ENCODE measurements at regions not wholly inside any gene's neighbourhood (a gene's known extent, or its start where the extent isn't known, plus 50 kb on each side); places are given as distances from the start of the nearest gene placed in this dataset.

GRCh38 chr4:129345609-129346008 lies 249.7 kb downstream of the C4orf33 start:
- no peak for DNase-seq (ENCODE audit: low read depth in 2 of 2, low spot score in 1 of 2)

GRCh38 chr4:129346036-129346435 lies 250.1 kb downstream of the C4orf33 start:
- DNase-seq (ENCODE audit: low read depth in 2 of 2, low spot score in 1 of 2): no peak

- DNase-seq (ENCODE audit: low read depth in 2 of 2, low spot score in 1 of 2): no peak
These were observed 250.8 kb downstream of the C4orf33 start for GRCh38 chr4:129346734-129347133.

- no peak for DNase-seq (ENCODE audit: low read depth in 2 of 2, low spot score in 1 of 2)
These were observed 255.1 kb downstream of the C4orf33 start for GRCh38 chr4:129350834-129351721.

DNA sequence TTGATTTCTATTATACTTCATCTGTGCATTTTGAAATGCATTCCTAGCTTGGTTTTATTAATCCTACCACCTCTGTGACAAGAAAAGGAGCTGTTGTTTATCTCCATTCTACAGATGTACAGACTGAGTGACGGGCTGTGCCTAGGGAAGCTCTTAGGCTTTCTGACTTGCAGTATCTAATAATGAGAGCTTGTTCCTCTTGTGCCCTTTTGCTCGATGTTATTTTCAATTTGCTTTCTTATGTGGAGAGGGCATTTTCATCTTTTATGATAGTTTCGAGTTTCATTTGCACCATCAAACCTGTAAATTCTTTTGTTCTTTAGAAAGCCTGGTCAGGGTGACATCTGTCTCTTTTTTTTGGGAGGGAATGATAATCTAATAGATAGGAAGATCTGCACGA lies 256.5 kb downstream of the C4orf33 start:
- DNase-seq (ENCODE audit: low read depth in 2 of 2, low spot score in 1 of 2): no peak

DNA sequence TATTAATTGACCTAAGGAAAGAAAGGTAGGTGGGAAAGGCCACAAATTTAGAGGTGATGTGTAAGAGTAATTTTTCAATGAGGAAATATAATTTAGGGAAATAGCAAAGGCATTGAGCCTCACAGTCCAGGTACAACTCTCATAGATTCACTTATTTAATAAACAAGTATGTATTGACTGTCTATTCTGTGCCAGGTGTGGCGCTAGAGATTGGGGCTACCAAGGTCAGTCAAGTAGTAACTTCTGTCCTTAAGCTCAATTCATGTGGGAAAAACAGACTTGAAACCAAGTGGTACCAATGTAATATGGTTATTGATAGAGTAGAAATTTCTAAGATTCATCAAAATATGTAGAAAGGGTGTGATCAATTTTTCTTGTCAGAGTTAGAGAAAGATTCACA lies 257.5 kb downstream of the C4orf33 start:
- no peak for DNase-seq (ENCODE audit: low read depth in 2 of 2, low spot score in 1 of 2)

DNA sequence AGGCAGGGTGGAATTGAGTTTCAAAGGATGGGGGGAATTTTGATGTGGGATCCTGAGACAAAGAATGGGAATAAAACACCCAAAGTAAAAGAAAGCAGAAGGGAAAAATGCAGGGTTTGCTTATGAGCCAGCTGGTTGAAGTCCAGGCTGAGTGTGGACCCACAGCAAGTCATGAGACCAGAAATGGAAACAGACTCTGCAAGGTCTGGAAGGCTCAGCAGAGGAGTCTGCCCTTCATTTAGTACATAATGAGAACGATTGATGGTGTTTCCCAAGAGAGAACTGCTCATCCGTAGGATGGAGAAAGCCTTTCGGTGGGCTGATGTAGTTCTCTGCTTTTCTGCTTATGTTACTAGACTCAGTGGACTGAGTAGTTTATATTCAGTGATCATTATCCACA lies 259.1 kb downstream of the C4orf33 start:
- no peak for DNase-seq (ENCODE audit: low read depth in 2 of 2, low spot score in 1 of 2)

- DNase-seq (ENCODE audit: low read depth in 2 of 2, low spot score in 1 of 2): no peak
These were observed 259.6 kb downstream of the C4orf33 start for GRCh38 chr4:129355516-129355915.

GRCh38 chr4:129358571-129358970 lies 262.6 kb downstream of the C4orf33 start:
- DNase-seq (ENCODE audit: low read depth in 2 of 2, low spot score in 1 of 2): no peak

GRCh38 chr4:129359461-129359860 lies 263.5 kb downstream of the C4orf33 start:
- no peak for DNase-seq (ENCODE audit: low read depth in 2 of 2, low spot score in 1 of 2)

- DNase-seq (ENCODE audit: low read depth in 2 of 2, low spot score in 1 of 2): no peak
These were observed 266.8 kb downstream of the C4orf33 start for GRCh38 chr4:129362691-129363274.

DNA sequence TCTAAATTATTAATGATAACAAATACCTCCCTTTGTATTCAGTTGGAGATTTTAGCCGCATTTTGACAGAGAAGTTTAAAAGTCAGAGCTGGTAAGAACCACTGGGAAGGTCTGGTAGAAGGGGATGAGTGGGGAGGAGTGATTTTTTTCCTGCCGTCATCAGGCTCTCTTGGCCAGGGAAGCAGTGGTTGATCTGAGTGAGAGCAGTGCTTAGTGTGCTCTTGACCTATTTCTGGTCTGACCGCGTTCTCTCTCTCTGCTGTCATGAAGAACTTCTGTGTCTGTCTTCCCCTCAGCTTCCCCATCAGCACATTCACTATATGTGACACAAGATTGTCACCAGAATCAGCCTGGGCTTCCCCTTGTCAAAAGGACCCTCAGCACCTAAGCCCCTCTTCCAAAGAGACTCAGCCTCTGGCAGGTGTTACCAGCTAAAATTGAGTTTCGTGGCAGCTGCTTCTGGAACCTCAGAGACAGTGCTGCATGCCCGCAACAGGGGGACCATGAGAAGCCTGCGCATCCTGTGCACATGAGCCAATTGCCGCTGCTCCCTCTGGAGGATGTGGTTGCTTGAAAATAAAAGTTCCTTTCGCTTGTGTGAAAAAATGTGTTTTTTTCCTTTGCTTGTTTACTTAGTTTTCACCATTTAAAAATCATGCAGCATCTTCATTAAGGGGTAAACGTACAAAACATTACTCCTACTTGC lies 268.9 kb downstream of the C4orf33 start:
- DNase-seq (ENCODE audit: low read depth in 2 of 2, low spot score in 1 of 2): no peak

GRCh38 chr4:129369361-129370010 lies 273.5 kb downstream of the C4orf33 start:
- no peak for DNase-seq (ENCODE audit: low read depth in 2 of 2, low spot score in 1 of 2)

GRCh38 chr4:129371065-129371464 lies 275.1 kb downstream of the C4orf33 start:
- no peak for DNase-seq (ENCODE audit: low read depth in 2 of 2, low spot score in 1 of 2)

DNA sequence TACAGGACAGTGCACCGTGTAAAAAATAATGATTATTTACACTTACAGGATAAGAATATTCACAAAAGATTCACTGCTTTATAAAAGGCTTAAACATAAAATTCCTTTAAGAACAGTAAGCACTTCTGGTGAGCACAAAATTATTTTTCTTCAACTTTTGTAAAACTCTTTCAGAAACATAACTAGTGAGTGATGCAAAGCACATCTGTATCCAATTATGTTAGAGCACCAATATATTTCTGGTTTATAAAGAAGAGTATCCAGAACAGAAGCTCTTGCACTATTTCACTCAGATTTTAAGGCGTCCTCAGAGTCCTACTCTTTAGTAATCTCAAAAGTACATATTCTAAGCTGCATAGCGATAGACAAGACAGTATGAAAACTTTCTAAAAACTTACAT lies 276.0 kb downstream of the C4orf33 start:
- DNase-seq (ENCODE audit: low read depth in 2 of 2, low spot score in 1 of 2): no peak

GRCh38 chr4:129377131-129377845 lies 281.3 kb downstream of the C4orf33 start:
- no peak for DNase-seq (ENCODE audit: low read depth in 2 of 2, low spot score in 1 of 2)

DNA sequence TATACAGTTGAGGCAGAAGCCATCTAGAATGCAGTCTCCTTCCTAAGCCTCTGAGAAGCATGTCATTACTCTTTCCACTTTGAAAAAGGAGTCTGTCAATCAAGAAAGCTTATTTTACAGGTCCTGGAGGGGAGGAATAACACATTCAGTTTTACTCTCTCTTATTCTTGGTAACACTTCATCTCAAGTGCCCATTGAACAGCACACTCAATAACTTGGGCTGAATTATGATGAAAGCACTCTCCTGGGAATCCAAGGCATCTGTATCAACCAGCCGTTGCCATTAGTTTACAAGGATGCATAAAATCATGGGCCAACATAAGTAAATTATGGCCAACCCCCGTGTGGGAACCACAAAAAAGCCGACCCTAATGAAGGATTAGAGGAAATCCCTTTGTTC lies 282.4 kb downstream of the C4orf33 start:
- DNase-seq (ENCODE audit: low read depth in 2 of 2, low spot score in 1 of 2): no peak

GRCh38 chr4:129379429-129379828 lies 283.5 kb downstream of the C4orf33 start:
- no peak for DNase-seq (ENCODE audit: low read depth in 2 of 2, low spot score in 1 of 2)

GRCh38 chr4:129384974-129385373 lies 289.0 kb downstream of the C4orf33 start:
- DNase-seq (ENCODE audit: low read depth in 2 of 2, low spot score in 1 of 2): no peak

GRCh38 chr4:129387666-129388065 lies 291.7 kb downstream of the C4orf33 start:
- no peak for DNase-seq (ENCODE audit: low read depth in 2 of 2, low spot score in 1 of 2)

DNA sequence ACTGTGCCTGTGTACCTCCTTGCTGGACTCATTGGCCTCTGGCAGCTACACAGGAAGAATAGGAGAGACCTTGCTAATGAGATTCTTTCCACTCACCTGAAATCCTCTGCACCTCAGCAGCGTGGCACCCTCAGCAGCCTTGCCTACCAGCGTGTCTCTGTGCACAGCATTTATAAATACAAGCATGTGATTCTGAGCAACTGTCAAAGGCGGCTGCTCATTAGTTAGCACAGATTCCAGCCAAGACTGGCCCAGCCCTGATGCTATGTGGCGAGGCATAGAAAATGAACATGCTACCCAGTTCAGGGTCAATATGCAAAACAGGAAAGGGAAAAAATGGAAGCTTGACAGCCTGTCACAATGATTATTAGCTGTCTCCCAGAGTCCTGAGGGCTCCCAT lies 298.0 kb downstream of the C4orf33 start:
- DNase-seq (ENCODE audit: low read depth in 2 of 2, low spot score in 1 of 2): no peak

Data from stimulated activated CD8-positive, alpha-beta memory T cell treated with anti-CD3 and anti-CD28 coated beads, Interleukin-4, amount 100 ng/mL, for 1 hour (primary cell).